ENCODE measurements at regions not wholly inside any gene's neighbourhood (a gene's known extent, or its start where the extent isn't known, plus 50 kb on each side); places are given as distances from the start of the nearest gene placed in this dataset.
A peak's percentile ranks its signal among the peaks of the same experiment; 100 is the strongest.

DNA sequence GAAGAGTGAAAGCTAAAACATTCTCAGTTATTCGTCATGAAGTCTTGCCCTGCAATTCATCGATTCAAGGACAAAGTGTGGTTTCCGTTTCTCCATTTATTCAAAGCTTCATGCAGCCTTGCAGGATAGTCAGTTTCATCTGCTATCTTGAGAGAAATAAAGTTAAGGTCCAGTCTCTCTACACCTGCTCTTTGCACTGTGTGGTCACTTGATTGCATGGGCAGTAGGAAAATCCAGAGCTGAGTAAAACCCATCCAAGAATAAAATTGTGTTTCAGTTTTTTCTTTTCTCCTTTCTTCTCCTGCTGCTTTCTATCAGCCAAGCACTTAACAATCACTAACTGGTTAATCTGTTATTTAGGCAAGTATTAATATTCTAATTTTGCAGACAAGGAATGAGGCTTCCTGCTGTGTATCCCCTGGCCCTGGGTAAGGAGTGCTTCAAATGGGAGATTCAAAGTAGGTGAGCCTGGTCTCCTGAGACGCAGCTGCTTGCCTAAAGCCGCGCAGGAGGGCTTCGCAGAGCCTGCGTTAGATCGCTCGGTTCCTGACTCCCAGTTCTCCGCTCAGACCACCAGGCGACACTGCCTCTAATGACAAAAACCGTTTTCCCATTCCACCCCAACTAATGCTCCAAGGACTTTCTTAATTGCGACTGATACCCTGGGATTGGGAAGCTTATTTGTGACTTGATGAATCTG lies 808.3 kb downstream of the TFAP2A start:
- DNase-seq (ENCODE audit: low spot score), result no peak

DNA sequence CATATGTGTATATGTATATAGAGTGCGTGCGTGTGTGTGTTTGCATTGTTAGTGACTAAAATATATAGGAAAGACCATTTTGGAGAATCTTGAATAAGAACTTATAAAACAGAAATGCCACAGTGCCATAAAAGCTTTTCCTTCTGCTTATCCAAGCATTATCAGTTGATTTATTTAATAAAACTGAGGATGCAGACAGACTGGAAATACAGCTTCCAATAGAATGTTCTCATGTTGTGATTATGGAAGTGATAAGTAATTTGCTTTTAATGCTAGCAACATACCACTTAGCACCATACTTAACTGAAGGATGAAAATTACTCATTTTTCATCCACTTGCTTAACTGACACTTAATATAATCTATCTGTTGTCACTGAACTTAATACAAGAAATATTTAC lies 820.1 kb downstream of the TFAP2A start:
- no peak for DNase-seq (ENCODE audit: low spot score)

DNA sequence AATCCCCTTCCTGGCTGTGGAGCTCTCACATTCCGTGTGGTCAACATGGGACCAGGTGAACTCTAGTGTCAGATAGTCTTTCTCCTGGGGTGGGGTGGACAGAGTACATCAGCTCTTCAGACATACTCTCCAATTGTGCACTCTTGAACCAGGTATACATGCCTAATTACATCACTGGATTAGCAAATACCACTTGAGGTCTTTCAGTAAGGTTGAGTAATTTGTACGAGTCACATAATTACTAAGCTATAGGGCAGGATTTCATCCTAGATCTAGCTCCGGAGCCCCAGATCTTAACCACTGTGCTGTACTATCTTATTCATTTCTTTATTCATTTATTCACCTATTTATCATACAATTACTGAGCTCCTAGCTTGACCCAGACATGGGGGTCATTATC lies 821.3 kb downstream of the TFAP2A start:
- DNase-seq (ENCODE audit: low spot score), result no peak

DNA sequence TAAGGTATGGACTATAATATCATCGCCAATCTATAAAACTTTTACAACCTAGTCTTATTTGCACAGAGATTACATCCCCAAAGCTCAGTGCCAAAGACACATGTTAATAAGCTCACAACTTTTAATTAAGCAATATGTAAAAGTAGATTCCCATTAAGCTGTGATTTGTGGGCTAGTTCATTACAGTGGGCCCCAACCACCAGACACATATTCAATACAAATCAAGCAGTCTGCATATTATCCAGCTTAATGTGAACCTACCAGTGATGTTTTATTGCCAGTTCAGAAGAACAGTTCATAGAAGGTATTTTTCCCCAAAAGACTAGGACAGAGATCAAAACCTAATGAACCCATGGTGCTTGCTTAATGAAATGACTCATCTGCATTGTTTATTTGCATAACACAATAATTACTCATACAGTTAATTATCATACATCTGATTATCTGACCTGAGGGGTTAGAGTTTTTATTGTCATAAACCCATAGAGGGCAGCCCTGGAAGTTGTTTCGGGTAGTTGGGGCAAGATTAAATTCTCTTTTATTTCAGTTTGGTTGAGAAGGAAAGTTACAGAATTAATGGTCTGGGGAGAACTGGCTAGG lies 831.0 kb downstream of the TFAP2A start:
- DNase-seq (ENCODE audit: low spot score), result no peak

DNA sequence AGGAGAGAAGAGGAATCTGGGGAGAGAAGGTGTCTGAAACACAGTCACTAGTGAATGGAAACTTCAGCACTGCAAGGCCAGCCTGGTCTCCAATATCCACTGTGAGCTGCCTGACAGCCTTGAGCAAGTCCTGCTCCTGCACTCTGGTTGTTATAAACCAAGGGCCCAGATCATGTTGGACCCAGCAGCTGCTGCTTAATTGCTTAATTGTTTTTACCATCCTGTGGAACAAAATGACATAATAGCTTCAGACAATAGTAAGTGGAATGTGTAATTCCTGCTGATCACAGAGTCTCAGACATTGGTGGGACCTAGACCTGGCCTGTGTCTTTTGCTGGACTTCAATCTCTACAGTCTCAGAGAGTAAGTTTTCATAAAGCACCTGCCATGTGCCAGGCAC lies 833.7 kb downstream of the TFAP2A start:
- DNase-seq (ENCODE audit: low spot score), result no peak

DNA sequence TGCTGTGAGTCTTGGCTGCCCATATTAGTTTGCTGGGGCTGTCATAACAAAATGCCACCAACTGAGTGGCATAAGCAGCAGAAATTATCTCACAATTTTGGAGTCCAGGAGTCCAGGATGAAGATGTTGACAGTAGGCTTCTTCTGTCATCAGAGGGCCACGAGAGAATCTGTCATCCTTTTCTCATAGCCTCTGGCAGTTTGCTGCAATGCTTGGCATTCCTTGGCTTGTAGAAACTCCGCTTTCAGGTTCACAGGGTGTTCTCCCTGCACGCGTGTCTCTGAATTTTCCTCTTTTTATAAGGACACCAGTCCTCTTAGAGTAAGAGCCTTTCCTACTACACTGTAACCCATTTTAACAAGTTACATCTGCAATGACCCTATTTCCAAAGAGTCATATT lies 838.4 kb downstream of the TFAP2A start:
- DNase-seq (ENCODE audit: low spot score), result no peak

DNA sequence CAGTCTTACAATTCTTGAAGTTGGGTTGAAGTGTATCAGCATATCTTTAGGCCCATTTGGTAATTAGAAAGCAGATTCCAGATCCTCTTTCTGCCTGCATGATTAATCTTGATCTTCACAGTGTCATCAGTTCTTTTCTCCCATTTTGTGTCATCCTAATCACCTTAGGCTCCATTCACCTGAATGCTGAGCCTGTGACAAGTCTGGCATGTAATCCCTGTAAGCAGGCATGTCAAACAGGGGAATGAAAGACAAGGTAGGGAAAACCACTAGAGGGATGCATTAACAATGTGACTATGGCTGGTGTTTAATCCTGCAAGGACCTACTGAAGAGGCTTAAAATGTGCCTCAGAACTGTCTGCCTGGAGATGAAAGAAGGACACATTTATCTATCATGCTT lies 848.8 kb downstream of the TFAP2A start:
- no peak for DNase-seq (ENCODE audit: low spot score)

DNA sequence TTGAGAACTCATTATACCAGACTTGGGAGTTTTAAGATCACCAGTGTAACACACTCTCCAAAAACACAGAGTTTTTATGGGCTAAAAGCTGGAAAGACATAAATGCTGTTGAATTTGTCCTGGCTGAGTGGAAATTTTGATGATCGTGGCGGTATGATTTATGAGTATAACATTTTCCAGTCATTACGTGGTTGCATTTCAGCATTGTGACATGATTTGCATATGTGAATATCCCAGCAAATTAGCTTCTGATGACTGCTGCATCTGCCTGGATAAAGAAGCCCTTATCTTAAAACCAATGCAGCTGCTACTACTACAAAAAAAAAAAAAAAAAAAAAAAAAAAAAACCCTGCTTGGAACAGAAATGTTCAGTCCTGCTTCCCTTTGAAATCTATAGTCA lies 850.9 kb downstream of the TFAP2A start:
- no peak for DNase-seq (ENCODE audit: low spot score)

DNA sequence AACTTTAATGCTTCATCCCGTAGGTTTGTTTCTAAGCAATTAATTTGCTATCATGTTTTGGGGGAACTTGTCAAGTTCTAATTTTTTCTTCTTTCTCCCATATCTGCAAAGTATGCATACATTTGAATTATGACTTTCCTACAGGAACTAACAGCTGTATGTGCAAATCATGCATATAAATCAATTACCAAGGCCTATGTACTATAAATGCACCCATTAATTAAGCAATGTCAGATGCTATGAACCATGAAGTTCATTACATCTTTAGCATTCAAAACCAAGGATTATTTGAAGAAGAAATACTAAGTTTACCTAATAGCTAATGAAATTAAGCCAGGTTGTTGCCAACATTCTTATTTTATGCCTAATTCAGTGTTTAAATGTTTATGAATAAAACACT lies 851.3 kb downstream of the TFAP2A start:
- DNase-seq (ENCODE audit: low spot score), result no peak

DNA sequence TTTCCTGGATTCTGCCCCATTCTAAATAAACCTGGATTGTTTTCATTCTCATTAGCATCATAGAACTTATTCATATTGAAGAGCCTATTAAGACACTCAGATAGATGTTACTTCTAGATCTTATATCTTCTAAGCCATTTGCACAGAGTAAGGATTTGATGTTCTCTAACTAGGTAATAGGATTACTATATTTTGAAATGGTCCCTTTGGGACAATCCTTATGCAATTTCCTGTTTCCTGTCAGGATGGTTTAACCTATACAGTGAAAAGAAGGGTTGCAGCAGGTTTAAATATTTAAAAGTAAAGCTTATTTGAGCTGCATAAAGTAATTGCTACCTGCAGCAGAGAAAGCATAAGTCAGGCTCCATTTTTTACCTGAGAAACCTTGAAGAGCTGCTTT lies 860.1 kb downstream of the TFAP2A start:
- no peak for DNase-seq (ENCODE audit: low spot score)

DNA sequence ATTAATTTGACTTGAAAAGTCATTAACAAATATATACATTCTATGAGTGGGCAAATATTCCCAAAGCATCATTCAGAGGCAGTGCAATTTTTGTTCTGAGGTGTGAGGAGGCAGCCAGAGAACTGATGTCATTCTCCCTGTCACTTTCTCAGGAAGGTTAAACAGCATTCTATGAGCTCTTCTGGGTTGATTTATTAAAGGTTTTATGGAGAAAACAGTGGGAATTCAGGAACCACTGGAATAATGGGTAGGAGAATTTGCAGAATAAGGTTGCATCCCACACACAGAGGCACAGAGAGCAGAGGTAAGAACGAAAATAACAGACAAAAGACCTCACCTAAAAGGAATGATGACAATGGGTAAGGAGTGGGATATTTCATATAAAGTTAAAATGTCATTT lies 860.6 kb downstream of the TFAP2A start:
- no peak for DNase-seq (ENCODE audit: low spot score)

DNA sequence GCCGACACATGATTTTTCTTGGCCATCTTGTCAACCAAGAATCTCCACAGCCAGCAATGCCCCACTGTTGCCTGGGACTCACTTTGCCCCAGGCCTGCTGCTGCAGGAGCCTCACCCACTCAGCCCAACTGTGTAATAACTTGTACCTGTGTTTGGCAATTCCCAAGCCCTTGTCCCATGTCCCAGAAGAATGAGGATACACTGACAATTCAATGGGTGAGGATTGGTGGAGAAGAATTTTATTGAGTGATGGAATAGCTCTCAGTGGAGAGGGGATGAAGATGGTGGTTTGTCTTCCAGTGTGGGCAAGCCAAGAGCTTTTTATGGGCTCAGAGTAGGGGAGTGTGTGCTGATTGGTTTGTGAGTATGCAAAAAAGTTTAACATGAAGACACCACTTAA lies 861.9 kb downstream of the TFAP2A start:
- no peak for DNase-seq (ENCODE audit: low spot score)

DNA sequence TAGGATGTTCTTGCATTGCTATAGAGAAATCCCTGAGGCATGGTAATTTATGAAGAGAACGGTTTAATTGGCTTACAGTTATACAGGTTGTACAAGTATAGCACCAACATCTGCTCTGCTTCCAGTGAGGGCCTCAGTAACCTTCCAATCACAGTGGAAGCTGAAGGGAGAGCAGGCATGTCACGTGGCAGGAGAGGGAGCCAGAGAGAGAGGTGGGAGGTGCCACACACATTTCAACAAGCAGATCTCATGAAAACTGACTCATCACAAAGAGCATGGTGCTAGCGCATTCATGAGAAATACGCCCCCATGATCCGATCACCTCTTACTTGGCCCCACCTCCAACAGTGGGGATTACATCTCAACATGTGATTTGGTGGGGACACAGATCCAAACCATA lies 871.2 kb downstream of the TFAP2A start:
- DNase-seq (ENCODE audit: low spot score), result no peak

DNA sequence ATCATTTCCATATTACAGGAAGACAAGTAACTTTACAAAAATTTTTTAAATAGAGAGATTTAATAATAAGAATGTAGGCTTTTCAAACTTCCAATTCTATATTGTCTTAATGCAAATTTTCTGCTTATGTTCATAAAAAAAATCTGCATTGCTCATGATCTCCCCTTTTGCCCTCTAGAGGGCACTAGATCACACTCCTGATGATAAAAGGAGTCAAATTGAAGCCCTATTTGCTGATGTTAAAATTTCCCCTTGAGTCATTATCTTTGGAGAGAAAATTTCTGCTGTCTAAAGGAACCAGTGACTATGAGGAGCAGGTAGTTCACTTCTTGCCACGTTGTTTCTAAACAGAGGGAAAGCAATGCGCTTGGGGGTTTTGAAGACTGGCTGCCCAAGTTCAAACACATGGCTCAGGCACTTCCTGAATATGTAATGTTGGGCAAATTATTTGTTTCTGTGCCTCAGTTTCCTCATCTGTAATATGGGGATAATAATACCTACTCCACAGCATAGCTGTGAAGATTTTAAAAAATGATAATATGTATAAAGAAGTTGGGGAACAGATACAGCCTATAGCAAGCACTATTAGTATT lies 874.2 kb downstream of the TFAP2A start:
- peak; percentile 37 for DNase-seq (ENCODE audit: low spot score)

DNA sequence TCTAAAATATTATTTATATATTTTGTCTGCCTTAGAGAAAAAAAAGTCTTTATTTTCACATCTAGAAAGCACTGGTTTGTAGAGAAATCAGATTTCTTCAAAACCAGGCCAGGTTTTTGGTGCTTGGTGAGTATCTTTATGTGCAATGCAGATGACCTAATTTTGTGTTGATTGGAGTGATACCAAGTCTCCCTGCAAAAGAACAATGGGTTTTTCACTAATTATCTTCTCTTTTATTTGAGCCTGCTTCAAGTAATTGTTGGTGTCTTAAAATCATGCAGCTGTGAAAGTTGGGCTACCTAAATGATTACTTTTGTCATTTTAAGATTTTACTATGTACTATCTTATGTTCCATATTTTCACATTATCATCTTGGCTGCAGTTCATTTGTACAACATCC lies 874.7 kb downstream of the TFAP2A start:
- no peak for DNase-seq (ENCODE audit: low spot score)

DNA sequence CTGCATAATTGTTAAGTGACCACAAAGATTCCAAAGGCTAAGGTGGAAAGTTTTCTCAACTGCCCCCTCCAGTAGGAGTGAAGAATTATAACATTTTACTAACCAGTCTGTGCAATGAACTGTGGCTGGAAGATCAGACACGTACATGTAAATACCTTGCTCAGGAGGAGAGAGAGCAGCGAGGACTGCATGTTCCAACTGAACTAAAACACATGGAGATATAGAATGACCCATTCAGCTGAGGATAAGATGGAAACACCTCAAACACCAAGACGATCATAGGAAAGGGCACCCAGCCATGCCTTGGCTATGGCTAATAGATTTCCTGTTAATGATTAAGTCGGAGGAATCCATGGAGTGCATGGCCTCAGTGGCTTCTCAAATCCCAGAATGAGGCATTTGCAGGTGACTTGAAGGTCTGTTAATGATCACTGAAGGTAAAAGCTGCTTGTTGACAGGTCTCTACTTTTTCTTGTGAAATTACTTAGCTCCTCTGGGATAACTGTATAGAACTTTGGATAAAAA lies 875.6 kb downstream of the TFAP2A start:
- DNase-seq (ENCODE audit: low spot score), result no peak

DNA sequence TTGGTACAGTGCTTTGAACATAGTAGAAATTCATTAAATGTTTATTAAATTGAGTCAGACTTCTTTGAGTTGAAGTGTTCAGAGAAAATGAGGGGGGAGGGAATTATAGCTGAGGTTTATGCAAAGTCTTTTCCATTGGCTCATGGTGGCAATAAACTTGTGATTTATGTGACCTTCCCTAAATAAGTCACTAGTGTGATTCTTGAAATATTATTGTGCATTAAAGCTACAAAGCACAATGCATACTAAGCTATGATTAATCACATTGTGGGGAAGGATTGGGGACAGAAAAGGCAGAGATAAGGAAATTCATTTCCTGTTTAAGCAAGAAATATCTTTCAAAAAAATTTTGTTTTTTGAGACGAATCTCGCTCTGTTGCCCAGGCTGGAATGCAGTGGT lies 877.5 kb downstream of the TFAP2A start:
- no peak for DNase-seq (ENCODE audit: low spot score)

DNA sequence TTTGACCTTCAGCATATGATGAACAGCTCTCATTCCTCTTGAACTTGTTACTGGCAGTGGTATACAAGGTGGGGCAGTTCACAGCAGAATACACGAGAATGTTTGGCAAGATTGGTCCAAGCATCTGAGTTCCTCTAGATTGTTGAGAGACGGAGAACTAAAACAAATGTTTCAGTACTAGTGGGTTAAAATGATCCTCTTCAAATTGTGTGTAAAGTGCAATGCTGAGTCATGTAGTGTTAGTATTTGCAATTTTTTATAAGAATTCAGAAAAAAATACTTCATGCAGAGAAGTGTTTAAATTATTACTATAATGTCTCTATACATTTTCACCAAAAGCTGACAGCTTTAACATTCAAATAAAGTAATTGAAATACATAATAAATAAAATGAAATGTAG lies 879.8 kb downstream of the TFAP2A start:
- DNase-seq (ENCODE audit: low spot score), result no peak

DNA sequence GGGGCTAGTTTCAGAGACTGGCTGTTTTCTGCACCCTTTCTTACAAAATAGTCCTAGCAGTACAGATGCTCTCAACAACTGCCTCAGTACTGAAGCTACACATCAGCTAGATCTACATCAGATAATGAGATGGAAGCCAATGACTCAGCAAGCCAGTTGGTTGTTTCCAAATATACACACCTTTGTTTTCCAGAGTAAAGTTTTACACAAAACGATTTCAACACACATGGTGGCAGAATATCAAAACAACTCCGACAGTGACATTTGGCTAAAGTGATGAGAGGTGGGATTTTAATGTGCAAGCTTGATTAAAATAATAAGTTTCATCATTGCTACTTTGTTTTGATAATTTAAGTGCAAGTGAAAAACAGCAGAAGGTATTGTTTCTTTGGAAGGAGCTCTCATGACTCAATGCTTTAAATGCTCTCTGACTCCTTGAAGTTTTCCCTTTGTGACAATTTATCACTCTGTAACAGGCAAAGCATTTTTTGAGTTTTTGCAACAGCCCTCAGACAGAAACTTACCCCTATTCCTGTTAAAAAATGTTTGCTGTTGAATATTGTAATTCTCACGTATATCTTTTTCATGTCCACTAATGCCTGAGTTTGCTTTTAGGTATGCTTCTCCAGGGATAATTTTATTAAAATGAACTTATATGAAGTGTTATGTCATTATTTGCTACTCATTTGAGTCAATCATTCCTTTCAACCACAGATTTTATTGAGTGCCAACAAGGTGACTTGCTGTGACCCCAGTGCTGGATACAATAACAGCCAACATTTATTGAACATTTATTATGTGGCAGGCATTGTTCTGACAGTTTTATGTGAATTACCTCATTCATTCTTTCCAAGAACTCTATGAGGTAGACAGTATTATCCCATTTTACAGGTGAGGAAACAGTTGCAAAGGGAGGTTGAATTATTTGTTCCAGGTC lies 882.0 kb downstream of the TFAP2A start:
- DNase-seq (ENCODE audit: low spot score), result no peak

DNA sequence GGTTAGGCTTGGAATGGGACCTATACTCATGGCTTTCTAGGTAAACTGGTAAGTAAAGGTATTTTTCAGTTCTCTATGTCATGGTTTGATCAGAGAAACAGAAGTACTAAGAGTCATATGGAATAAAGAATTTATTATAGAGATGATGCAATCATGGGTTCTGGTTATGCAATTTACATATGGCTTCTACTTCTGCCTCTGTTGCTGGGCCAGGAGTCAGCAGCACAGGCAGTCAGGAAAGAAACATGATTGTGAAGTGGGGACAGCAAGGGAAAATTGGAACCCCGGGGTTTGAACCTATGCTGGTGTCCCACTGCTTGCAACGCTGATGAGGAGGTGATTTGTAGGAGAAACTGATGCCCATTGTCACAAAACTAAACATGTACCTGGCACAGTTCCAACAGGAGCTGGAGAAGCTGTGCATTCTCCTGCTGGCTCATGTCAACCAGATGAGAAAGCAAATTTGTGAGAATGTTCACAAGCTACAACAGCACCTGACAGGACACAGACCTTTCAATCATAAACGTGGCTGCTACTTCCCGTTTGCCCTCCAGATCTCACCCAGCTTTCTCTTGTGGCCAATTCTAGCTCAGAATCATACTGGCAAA lies 887.1 kb downstream of the TFAP2A start:
- no peak for DNase-seq (ENCODE audit: low spot score)

DNA sequence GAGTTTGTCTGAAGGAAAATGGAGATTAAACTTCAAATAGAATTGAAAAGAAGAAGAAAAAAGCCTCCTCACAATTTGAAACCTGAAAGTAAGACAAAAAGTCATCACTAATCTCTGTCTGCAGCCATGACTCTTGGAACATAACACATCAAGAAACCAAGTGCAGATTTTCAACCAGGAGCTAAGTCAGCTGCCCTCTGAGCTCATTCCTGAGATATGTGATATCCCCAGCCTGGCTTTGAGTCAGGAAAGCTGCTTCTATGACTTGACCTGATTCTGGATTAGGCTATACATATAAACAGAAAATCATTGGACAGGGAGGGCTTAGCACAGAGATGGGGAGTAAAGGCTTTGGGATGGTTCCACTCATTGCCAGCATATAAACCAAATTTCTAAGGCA lies 891.4 kb downstream of the TFAP2A start:
- no peak for DNase-seq (ENCODE audit: low spot score)

DNA sequence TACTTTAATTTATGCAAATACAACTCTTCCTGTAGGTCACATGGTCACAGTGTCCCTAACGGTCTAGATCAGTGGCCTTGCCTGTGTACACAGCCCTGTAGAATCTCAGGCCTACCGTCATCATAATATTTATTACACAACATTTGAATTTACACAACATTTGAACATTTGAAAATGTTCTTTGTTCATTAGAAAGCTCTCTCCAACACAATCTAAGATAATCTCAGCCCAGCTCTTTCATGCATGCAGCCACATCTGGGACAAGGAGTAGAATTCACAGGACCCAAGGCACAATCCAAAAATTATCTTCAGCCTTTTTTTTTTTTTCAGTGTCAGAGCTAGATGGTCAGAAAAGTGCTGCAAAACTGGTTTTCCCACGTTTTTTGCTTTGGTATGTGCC lies 892.8 kb downstream of the TFAP2A start:
- DNase-seq (ENCODE audit: low spot score), result no peak

All from D341Med (cell line).